Activated naive CD8-positive, alpha-beta T cell (primary cell): ENCODE measurements at regions not wholly inside any gene's neighbourhood (a gene's known extent, or its start where the extent isn't known, plus 50 kb on each side); places are given as distances from the start of the nearest gene placed in this dataset.

ENCODE experiments used
- H3K27ac Mint-ChIP-seq: one replicate; pipeline ENCODE4 v1.8.0; 2021; ENCODE audit warnings: mixed read lengths
- H3K27me3 Mint-ChIP-seq: one replicate; pipeline ENCODE4 v1.8.0; 2021; ENCODE audit warnings: mixed read lengths
- H3K36me3 Mint-ChIP-seq: one replicate; pipeline ENCODE4 v1.8.0; 2021; ENCODE audit warnings: mixed read lengths
- H3K4me1 Mint-ChIP-seq: one replicate; pipeline ENCODE4 v1.8.0; 2021; ENCODE audit warnings: low read depth, mixed read lengths
- H3K4me3 Mint-ChIP-seq: one replicate; pipeline ENCODE4 v1.8.0; 2021; ENCODE audit warnings: mild to moderate bottlenecking, mixed read lengths
- H3K9me3 Mint-ChIP-seq: one replicate; pipeline ENCODE4 v1.8.0; 2021; ENCODE audit warnings: low read depth, mixed read lengths

DNA sequence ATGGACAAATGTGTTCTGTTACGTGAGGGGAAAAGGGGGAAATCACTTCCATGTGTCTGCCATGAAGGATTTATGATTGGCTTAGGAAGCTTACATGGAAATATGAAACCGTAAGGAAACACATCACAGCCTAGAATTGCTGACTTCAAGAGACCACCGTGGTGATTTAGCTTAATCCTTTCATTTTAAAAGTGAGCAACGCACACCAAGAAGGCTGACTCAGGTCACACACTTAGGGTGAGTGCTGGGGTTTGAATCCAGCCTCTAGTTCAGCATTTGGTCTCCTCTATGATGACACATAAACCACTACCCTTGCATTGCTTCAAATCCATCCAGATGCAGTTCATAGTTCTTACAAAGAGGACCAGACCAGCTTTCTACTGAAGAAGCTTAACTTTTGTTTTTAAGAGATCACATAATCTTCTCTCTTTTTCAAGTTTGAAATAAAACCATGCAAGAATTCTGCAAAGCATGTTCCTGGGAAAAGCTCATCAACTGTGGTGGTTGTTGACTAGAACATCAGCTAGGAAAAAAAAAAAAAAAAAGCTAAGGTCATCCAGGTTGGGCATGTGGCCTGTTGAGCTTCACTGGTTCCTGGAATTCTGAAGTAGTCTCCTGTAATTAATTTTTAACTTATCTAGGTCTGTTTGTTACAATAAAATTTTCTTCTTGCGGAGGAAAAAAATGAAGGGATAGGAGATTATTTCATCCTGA, 60.2 kb upstream of the KL start:
- Mint-ChIP-seq H3K4me3 (no peak overlapping the region), H3K27me3 (peaks cover 2% of the 10 kb centered on the region), H3K4me1 (no peaks in the 10 kb centered on the region), H3K9me3 (no peaks in the 10 kb centered on the region), H3K27ac (no peak overlapping the region), H3K36me3 (peaks cover 2% of the 10 kb centered on the region)

GRCh38 chr13:32956595-32956933, 59.7 kb upstream of the KL start:
- Mint-ChIP-seq H3K36me3 (no peaks in the 10 kb centered on the region), H3K27me3 (peaks cover 2% of the 10 kb centered on the region), H3K4me1 (no peaks in the 10 kb centered on the region), H3K27ac (no peak overlapping the region), H3K4me3 (no peak overlapping the region), H3K9me3 (no peaks in the 10 kb centered on the region)

DNA sequence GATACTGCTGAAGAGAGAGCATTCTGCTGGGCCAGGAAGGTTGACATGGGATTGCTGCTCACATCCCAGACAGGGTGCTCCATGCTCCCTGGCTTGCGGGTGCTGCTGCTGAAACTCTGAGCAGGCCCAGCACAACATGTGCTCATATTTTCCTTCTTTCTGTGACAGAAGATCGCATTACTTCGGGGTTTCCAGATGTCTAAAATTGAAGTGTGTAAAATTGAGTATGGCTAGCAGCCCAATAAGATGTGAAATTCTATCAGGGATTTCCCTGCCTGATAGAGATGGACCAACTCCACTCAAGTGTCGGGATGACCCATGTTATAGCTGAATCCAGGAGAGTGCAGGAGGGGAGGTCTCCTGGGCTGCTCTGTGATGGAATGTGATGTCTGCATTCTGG, 55.6 kb upstream of the KL start:
- H3K4me3 Mint-ChIP-seq, result no peak overlapping the region
- H3K27me3 Mint-ChIP-seq, result no peaks in the 10 kb centered on the region
- H3K36me3 Mint-ChIP-seq, result no peaks in the 10 kb centered on the region
- H3K4me1 Mint-ChIP-seq, result no peaks in the 10 kb centered on the region
- no peak overlapping the region for H3K27ac Mint-ChIP-seq
- no peaks in the 10 kb centered on the region for H3K9me3 Mint-ChIP-seq

- H3K4me3 Mint-ChIP-seq, result no peak overlapping the region
- H3K9me3 Mint-ChIP-seq, result no peaks in the 10 kb centered on the region
- no peaks in the 10 kb centered on the region for H3K4me1 Mint-ChIP-seq
- no peaks in the 10 kb centered on the region for H3K27me3 Mint-ChIP-seq
- no peak overlapping the region for H3K27ac Mint-ChIP-seq
- H3K36me3 Mint-ChIP-seq, result no peaks in the 10 kb centered on the region
Observed at GRCh38 chr13:32961724-32962123, 54.5 kb upstream of the KL start.

DNA sequence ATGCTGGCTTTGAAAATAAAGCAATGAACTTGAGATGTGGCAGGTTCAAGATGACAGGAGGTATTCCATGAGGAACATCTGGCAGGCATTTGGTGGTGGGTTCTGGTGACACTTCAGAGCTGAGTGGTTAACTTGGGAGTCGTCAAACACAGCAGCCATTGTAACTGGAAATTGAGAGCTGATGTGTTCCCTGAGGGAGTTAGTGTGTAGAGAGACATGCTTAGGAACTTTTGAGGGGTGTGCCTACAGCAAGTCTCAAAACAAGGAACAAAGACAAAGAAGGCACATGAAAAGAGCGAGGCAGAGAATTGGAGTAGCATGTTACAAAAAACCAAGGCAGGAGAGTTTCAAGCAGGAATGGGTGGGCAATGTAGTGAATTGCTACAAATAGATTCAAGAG, 53.9 kb upstream of the KL start:
- Mint-ChIP-seq H3K27me3 (no peaks in the 10 kb centered on the region), H3K36me3 (no peaks in the 10 kb centered on the region), H3K9me3 (no peaks in the 10 kb centered on the region), H3K27ac (no peak overlapping the region), H3K4me3 (no peak overlapping the region), H3K4me1 (no peaks in the 10 kb centered on the region)

GRCh38 chr13:32964987-32965386, 51.2 kb upstream of the KL start:
- H3K36me3 Mint-ChIP-seq, result no peaks in the 10 kb centered on the region
- no peaks in the 10 kb centered on the region for H3K4me1 Mint-ChIP-seq
- no peaks in the 10 kb centered on the region for H3K9me3 Mint-ChIP-seq
- peaks cover 3% of the 10 kb centered on the region for H3K27me3 Mint-ChIP-seq
- H3K4me3 Mint-ChIP-seq, result no peak overlapping the region
- H3K27ac Mint-ChIP-seq, result no peak overlapping the region
